ACHN (cell line): ENCODE measurements at regions not wholly inside any gene's neighbourhood (a gene's known extent, or its start where the extent isn't known, plus 50 kb on each side); places are given as distances from the start of the nearest gene placed in this dataset.

Experiments used
- DNase-seq: peaks from one replicate; pipeline ENCODE4 v3.0.0-alpha.2; 2015
- in situ Hi-C: cut with HindIII; loops from 2 replicates; pipeline ENCODE4 v1.10.0; 2017; ENCODE audit warnings: low sequenced_read_pairs, low pct_ligation_motif_present, low pct_unique_long_range_greater_than_20kb

GRCh38 chr2:126409850-126410249 is 246.1 kb upstream of the GYPC start:
- in situ Hi-C loops = no loop called here

GRCh38 chr2:126413079-126413478 is 242.9 kb upstream of the GYPC start:
- in situ Hi-C loops = no loop called here
- DNase-seq = no peak

More at GRCh38 chr2:126409850-126410249, 246.1 kb upstream of the GYPC start:
- DNase-seq = no peak

DNA sequence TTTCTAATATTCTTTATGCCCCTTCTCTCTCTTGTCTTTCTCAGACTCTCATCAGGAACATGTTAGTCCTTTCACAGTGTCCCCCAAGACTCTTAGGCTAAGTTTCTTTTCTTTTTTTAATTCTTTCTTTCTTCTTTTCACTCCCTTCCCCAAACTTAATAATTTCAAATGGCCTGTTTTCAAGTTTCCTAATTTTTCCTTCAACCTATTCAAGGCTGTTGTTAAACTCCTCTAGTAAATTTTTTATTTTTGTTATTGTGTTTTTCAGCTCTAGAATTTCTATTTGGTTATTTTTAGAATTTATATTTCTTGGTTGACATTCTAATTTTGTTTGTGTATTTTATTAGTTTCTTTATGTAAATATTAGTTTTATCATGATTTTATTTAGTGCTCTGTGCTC is 236.6 kb upstream of the GYPC start:
- DNase-seq = no peak
- in situ Hi-C loops = no loop called here

- in situ Hi-C loops = no loop called here
Measured at GRCh38 chr2:126425943-126426342, 230.0 kb upstream of the GYPC start.

GRCh38 chr2:126429103-126429502 is 226.9 kb upstream of the GYPC start:
- DNase-seq = no peak
- in situ Hi-C loops = no loop called here

More at GRCh38 chr2:126425943-126426342, 230.0 kb upstream of the GYPC start:
- DNase-seq = no peak

GRCh38 chr2:126431136-126431535 is 224.8 kb upstream of the GYPC start:
- DNase-seq = no peak
- in situ Hi-C loops = no loop called here

DNA sequence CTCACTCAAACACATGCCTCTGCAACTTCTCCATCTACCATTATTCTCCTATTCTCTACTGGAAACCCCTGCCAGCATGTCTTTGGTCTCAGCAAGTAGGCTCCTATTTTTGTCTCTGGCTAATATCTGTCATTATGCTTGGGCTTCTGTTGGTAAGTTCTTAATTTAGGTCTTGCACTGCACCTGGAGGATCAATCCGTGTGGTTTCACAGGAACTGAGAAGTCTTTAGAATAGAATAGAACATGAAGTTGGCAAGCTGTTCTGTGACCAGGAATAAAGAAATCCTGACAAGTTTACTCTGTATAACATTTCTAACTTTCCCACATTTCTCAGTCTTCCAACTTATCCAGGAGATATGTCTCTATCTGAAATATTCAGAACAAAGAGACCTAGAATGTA is 219.5 kb upstream of the GYPC start:
- DNase-seq = no peak
- in situ Hi-C loops = no loop called here

DNA sequence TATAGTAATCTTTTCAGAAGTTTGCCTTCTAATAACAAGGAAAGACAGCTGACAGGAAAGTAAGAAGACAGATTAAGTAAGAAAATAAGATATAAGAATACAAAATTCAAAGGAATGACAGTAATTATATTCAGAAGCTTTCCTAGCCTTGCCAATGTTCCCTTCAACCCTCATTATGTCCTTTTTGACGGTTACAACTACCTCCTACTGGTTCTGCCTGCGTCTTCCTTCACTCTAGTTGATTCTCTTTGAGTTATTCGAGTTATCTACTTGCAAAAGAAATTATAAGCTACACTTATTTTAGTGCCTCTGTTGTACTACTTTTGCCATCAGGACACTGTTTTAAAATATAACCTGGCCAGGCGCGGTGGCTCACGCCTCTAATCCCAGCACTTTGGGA is 218.9 kb upstream of the GYPC start:
- no peak for DNase-seq
- in situ Hi-C loops = no loop called here

GRCh38 chr2:126444512-126444911 is 211.4 kb upstream of the GYPC start:
- no peak for DNase-seq
- in situ Hi-C loops = no loop called here

GRCh38 chr2:126446106-126446695 is 209.8 kb upstream of the GYPC start:
- DNase-seq = no peak
- in situ Hi-C loops = no loop called here

- no peak for DNase-seq
- in situ Hi-C loops = no loop called here
Measured at GRCh38 chr2:126448611-126449010, 207.3 kb upstream of the GYPC start.

GRCh38 chr2:126449677-126450076 is 206.3 kb upstream of the GYPC start:
- in situ Hi-C loops = no loop called here
- DNase-seq = no peak

DNA sequence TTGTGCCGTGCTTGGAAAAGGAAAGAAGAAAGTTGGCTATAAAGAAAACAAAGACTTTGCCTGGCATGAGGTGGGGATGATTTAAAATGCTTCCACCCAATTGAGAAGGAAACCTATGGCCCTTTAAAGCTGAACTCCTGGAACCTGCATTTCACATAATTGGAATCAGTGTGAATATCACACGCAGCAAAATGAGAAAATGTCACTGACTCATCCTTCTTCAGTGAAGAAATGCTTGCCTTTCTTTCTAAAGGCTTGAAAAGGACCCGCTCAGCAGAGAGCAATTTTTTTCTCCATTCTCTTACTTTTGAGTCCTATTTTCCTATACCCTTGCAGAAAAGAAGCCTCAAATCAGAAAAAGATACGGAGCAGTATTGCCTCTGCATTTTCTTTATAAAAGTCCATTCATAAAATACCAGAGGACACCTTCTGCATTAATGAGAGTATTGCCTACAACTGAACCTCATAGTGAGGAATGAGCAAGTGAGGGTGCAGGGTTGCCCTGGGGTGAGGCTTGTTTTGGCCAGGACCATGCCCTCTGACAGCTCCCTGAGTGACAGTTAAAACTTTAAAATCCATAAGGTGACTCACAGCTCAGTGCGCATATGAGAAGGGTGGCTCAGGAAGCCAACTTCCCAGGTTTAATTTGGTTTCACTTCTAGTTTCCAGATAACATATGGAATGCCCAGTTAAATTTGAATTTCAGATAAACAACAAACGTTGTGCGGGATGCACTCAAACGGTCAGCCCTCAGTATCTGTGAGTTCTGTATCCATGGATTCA is 191.9 kb upstream of the GYPC start:
- in situ Hi-C loops = no loop called here
- DNase-seq = no peak

DNA sequence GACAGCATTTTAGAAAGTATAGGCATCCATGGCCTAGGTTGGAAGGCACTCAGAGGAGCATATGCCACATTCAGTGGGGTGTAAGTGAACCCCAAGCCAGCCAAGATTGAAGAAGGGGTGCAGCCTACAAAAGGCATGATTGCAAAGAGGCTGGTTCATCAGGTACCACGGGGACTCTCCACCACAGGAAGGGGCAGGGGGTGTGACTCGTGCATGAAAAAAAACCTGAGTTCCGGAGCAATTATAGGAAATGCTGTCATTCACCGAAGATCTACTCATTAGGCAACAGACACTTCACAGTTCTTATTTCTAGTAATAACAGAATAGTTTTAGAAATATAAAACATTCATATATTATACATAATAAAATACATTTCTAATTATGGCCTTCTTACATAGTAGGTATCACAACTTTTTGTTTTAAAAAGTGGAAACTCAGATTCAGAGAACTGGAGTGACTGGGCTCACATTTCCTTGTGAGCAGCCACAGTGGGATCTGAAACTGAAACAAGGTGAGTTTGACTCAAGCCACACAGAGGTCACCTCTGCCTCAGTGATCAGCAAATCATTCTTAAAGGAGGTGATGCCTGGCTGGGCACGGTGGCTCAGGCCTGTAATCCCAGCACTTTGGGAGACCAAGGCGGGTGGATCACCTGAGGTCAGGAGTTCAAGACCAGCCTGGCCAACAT is 188.4 kb upstream of the GYPC start:
- in situ Hi-C loops = no loop called here
- no peak for DNase-seq

DNA sequence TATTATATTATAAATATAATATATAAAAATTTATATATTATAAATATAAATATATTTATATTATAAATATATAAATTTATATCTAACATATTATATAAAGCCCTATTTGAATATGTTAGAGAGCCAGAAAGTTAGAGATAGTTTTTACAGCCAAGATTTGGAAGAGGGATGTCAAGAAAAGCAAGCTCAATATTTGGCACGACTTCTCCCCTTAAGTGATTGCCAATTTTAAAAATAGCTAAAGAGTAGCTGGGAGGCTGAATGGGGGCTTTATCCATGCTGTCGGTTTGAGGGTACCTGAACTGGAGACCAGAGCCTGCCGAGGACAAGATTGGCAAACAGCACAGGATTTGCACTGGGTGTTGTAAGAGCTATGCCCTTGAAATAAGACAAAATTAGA is 180.9 kb upstream of the GYPC start:
- in situ Hi-C loops = no loop called here
- DNase-seq = no peak

GRCh38 chr2:126476691-126477090 is 179.3 kb upstream of the GYPC start:
- in situ Hi-C loops = no loop called here
- no peak for DNase-seq

GRCh38 chr2:126480033-126480432 is 175.9 kb upstream of the GYPC start:
- no peak for DNase-seq
- in situ Hi-C loops = no loop called here

DNA sequence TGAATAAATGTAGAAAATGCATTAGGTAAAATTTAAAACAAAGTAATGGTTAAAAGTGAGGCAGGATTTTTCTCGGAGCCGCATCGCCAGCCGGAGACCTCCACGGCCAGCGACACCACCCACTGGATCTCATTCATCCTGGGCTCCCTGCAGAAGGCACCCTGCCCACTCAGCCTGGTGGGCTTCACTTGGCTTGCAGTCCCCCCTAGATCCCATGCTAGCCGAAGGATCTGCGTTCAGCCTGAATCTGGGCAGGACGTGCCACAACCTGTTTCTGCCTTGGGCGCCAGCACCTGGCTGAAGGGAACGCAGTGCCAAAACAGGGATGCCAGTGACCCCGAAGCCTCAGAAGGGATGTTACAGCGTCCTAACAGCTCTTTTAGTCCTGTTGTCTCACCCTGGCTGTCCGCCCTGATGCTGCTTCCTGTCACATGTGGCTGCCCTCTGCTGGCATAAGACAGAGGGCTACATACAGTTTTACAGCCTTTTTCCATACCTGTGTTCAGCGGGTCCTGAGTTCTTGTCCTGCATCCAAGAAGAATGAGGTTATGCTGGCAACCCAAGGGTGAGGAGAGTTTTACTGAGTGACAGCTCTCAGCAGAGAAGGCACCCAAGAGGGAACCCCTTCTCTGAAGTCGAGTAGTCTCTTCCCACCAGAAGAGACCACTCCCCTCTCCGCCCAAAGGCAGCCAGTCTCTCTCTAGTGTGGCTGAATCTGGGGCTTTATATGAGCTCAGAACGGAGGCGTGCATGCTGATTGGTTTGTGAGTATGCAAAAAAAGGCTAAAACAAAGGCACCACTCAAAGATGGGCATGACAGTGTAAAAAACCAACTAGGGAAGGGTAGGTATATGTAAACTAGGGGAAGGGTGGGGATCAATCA is 173.1 kb upstream of the GYPC start:
- in situ Hi-C loops = no loop called here

DNA sequence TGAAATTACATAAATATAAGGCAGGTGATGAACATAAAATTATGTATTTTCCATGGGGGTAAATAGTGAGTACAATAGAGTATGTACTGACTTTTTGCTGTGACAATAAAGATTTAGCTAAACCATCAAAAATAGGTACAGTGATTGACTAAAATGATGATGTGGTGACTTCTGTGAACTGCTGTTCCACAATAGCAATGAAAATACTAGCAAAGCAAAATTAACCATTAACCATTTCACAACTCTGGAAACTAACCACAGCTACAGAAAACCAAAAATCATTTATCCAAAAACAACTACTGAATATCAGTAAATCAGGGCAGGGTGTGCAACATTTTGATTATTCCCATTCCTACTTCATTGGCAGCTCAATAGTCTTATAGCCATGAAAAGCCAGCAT is 161.4 kb upstream of the GYPC start:
- DNase-seq = no peak
- in situ Hi-C loops = no loop called here

More for the DNA sequence above, 173.1 kb upstream of the GYPC start:
- peak; percentile 12 for DNase-seq
